ENCODE measurements at regions not wholly inside any gene's neighbourhood (a gene's known extent, or its start where the extent isn't known, plus 50 kb on each side); places are given as distances from the start of the nearest gene placed in this dataset.
A peak's percentile ranks its signal among the peaks of the same experiment; 100 is the strongest.
"Not testable (repeated sequence)": the region's sequence is repeated elsewhere in the genome, so short reads cannot be mapped to it uniquely, and the experiment has no call there.

- H3K27ac ChIP-seq, result no peak overlapping the region
- no peaks in the 10 kb centered on the region for H3K4me1 ChIP-seq (ENCODE audit: low read depth)
- H3K9me3 ChIP-seq (ENCODE audit: low read depth), result no peaks in the 10 kb centered on the region
- TF ChIP-seq CTCF (IDR thresholded peaks at IDR 0.05; ENCODE audit: low read depth, low read length), result no peak
- no peaks in the 10 kb centered on the region for H3K27me3 ChIP-seq
- H3K36me3 ChIP-seq, result no peaks in the 10 kb centered on the region
- no peak overlapping the region for H3K4me3 ChIP-seq
- no peak for DNase-seq (ENCODE audit: low read depth in 1 of 2, low spot score in 1 of 2)
Observed at GRCh38 chr5:173682313-173682712, 65.9 kb upstream of the BOD1 start.

GRCh38 chr5:173684535-173684934 is 68.1 kb upstream of the BOD1 start:
- DNase-seq (ENCODE audit: low read depth in 1 of 2, low spot score in 1 of 2), result not testable (repeated sequence)

GRCh38 chr5:173686950-173687349 is 70.5 kb upstream of the BOD1 start:
- H3K27ac ChIP-seq, result no peak overlapping the region
- H3K36me3 ChIP-seq, result no peaks in the 10 kb centered on the region
- no peak for TF ChIP-seq CTCF (IDR thresholded peaks at IDR 0.05; ENCODE audit: low read depth, low read length)
- peaks cover 4% of the 10 kb centered on the region for H3K4me1 ChIP-seq (ENCODE audit: low read depth)
- no peaks in the 10 kb centered on the region for H3K9me3 ChIP-seq (ENCODE audit: low read depth)
- DNase-seq (ENCODE audit: low read depth in 1 of 2, low spot score in 1 of 2), result no peak
- no peaks in the 10 kb centered on the region for H3K27me3 ChIP-seq
- H3K4me3 ChIP-seq, result no peak overlapping the region

More at GRCh38 chr5:173684535-173684934, 68.1 kb upstream of the BOD1 start:
- not testable (repeated sequence) for H3K27ac ChIP-seq; H3K4me3 ChIP-seq; H3K27me3 ChIP-seq; H3K4me1 ChIP-seq (ENCODE audit: low read depth); H3K36me3 ChIP-seq; H3K9me3 ChIP-seq (ENCODE audit: low read depth)

- Histone ChIP-seq H3K27me3 (no peaks in the 10 kb centered on the region), H3K4me3 (no peak overlapping the region), H3K36me3 (no peaks in the 10 kb centered on the region), H3K27ac (no peak overlapping the region), H3K4me1 (ENCODE audit: low read depth) (peaks cover 4% of the 10 kb centered on the region), H3K9me3 (ENCODE audit: low read depth) (no peaks in the 10 kb centered on the region)
- TF ChIP-seq CTCF (IDR thresholded peaks at IDR 0.05; ENCODE audit: low read depth, low read length), result no peak
- DNase-seq (ENCODE audit: low read depth in 1 of 2, low spot score in 1 of 2), result peak in 1 of 2 donors; percentile 14
Observed at GRCh38 chr5:173688703-173689102, 72.3 kb upstream of the BOD1 start.

GRCh38 chr5:173689171-173689736 is 72.8 kb upstream of the BOD1 start:
- DNase-seq (ENCODE audit: low read depth in 1 of 2, low spot score in 1 of 2), result peak in 1 of 2 donors; percentile 30
- Histone ChIP-seq H3K36me3 (no peaks in the 10 kb centered on the region), H3K27ac (no peak overlapping the region), H3K9me3 (ENCODE audit: low read depth) (no peaks in the 10 kb centered on the region), H3K27me3 (no peaks in the 10 kb centered on the region), H3K4me3 (no peak overlapping the region), H3K4me1 (ENCODE audit: low read depth) (peaks cover 4% of the 10 kb centered on the region)
- no peak for TF ChIP-seq CTCF (IDR thresholded peaks at IDR 0.05; ENCODE audit: low read depth, low read length)

GRCh38 chr5:173689737-173690360 is 73.4 kb upstream of the BOD1 start:
- Histone ChIP-seq H3K27ac (no peak overlapping the region), H3K27me3 (no peaks in the 10 kb centered on the region), H3K4me3 (no peak overlapping the region), H3K36me3 (no peaks in the 10 kb centered on the region), H3K9me3 (ENCODE audit: low read depth) (no peaks in the 10 kb centered on the region), H3K4me1 (ENCODE audit: low read depth) (peaks cover 4% of the 10 kb centered on the region)
- no peak for TF ChIP-seq CTCF (IDR thresholded peaks at IDR 0.05; ENCODE audit: low read depth, low read length)
- peak in 1 of 2 donors; percentile 7 for DNase-seq (ENCODE audit: low read depth in 1 of 2, low spot score in 1 of 2)

Data from cardiac muscle cell (in vitro differentiated cells and primary cell).